Lung (tissue), 11 donors: ENCODE measurements at regions not wholly inside any gene's neighbourhood (a gene's known extent, or its start where the extent isn't known, plus 50 kb on each side); places are given as distances from the start of the nearest gene placed in this dataset.
A peak's percentile ranks its signal among the peaks of the same experiment; 100 is the strongest.

Experiments used
- ATAC-seq: fragments of 200-7000 bp; cut with Tn5 transposase; one replicate; pipeline ENCODE4 v1.9.1; 2020; ENCODE audit warnings: moderate number of reproducible peaks; ENCODE audit not compliant: insufficient read depth, low FRiP score
- DNase-seq, 3 donors: peaks; one replicate each; pipeline ENCODE4 v3.0.0-alpha.2; 2013 to 2017
- H3K27ac ChIP-seq, 2 donors: one replicate each; pipeline ENCODE4 v1.5.1; 2013; ENCODE audit warnings: mild to moderate bottlenecking in 2 of 2, moderate library complexity in 2 of 2, control low read depth in 1 of 2, inconsistent platforms in 1 of 2, low read depth in 1 of 2, low read length in 1 of 2
- H3K27me3 ChIP-seq, 3 donors: one replicate each; pipeline ENCODE4 v1.5.1; 2013; ENCODE audit warnings: low read length in 2 of 3; ENCODE audit not compliant: control insufficient read depth in 3 of 3, insufficient read depth in 3 of 3
- H3K36me3 ChIP-seq, 4 donors: one replicate each; pipeline ENCODE4 v1.5.1; 2013; ENCODE audit warnings: low read length in 4 of 4, mild to moderate bottlenecking in 1 of 4, moderate library complexity in 1 of 4; ENCODE audit not compliant: control insufficient read depth in 4 of 4, insufficient read depth in 4 of 4
- H3K4me1 ChIP-seq, 5 donors: one replicate each; pipeline ENCODE4 v1.5.1; 2013; ENCODE audit warnings: low read length in 5 of 5, mild to moderate bottlenecking in 2 of 5, moderate library complexity in 1 of 5; ENCODE audit not compliant: control insufficient read depth in 5 of 5, insufficient read depth in 5 of 5
- H3K4me3 ChIP-seq: one replicate; pipeline ENCODE4 v1.5.1; 2013; ENCODE audit warnings: mild to moderate bottlenecking, control low read depth, moderate library complexity
- H3K9ac ChIP-seq, 2 donors: one replicate each; pipeline ENCODE4 v1.5.1; 2013; ENCODE audit warnings: low read length in 2 of 2, control low read depth in 1 of 2; ENCODE audit not compliant: insufficient read depth in 1 of 2
- H3K9me3 ChIP-seq, 4 donors: one replicate each; pipeline ENCODE4 v1.5.1; 2013; ENCODE audit warnings: low read length in 3 of 4, mild to moderate bottlenecking in 1 of 4, moderate library complexity in 1 of 4; ENCODE audit not compliant: control insufficient read depth in 4 of 4, insufficient read depth in 3 of 4
- CTCF ChIP-seq: IDR thresholded peaks from 2 replicates; pipeline ENCODE4 v1.5.1; 2012; ENCODE audit warnings: mild to moderate bottlenecking; ENCODE audit errors: control extremely low read depth, extremely low read depth
- WGBS, 2 donors: extraction: QIAGEN DNeasy Blood & Tissue Kit; methylation state at CpG; one replicate each; pipeline ENCODE4 v1.1.7; 2013; 5-methylcytosine and 5-hydroxymethylcytosine counted together
- donor health status: control.
- donor health status: control.
- donor health status: Bipolar disorder and iron deficiency.
- donor health status: healthy.
- donor health status: DM: yes; HTN: yes; CAD: no.

GRCh38 chrX:39808471-39808917, 289.3 kb downstream of the BCOR start:
- DNase-seq (peak; percentile 59 to 80 (median 79)), ATAC-seq (peak; percentile 16)
- Histone ChIP-seq H3K9me3 (peaks cover 0 to 8% (median 0%) of the 10 kb centered on the region in 4 donors), H3K27ac (peak overlapping the region in 1 of 2 donors; percentile 46), H3K4me3 (no peak overlapping the region), H3K4me1 (peaks cover 0 to 12% (median 8%) of the 10 kb centered on the region in 5 donors), H3K36me3 (no peaks in the 10 kb centered on the region), H3K9ac (peak overlapping the region in 1 of 2 donors; percentile 32), H3K27me3 (peaks cover 0 to 6% (median 3%) of the 10 kb centered on the region in 3 donors)
- TF ChIP-seq CTCF: no peak
- WGBS, 2 donors: 35 to 42% methylated on average over 6 to 7 of the region's 7 CpGs

GRCh38 chrX:39809331-39809730, 288.4 kb downstream of the BCOR start:
- H3K4me3 ChIP-seq: no peak overlapping the region
- peaks cover 0 to 17% (median 8%) of the 10 kb centered on the region in 5 donors for H3K4me1 ChIP-seq
- H3K9ac ChIP-seq: no peak overlapping the region
- no peak for TF ChIP-seq CTCF
- H3K36me3 ChIP-seq: no peaks in the 10 kb centered on the region
- WGBS, 2 donors: 53 to 74% methylated on average over 4 of the region's 4 CpGs
- peak overlapping the region in 1 of 2 donors; percentile 46 for H3K27ac ChIP-seq
- H3K9me3 ChIP-seq: peaks cover 0 to 11% (median 0%) of the 10 kb centered on the region in 4 donors
- peaks cover 3 to 6% (median 6%) of the 10 kb centered on the region in 3 donors for H3K27me3 ChIP-seq
- no peak for ATAC-seq
- no peak for DNase-seq

- Histone ChIP-seq H3K27ac (no peak overlapping the region), H3K27me3 (peaks cover 3 to 9% (median 6%) of the 10 kb centered on the region in 3 donors), H3K9me3 (peaks cover 0 to 7% (median 0%) of the 10 kb centered on the region in 4 donors), H3K4me1 (peaks cover 0 to 17% (median 8%) of the 10 kb centered on the region in 5 donors), H3K9ac (no peak overlapping the region), H3K36me3 (no peaks in the 10 kb centered on the region), H3K4me3 (no peak overlapping the region)
- 74 to 100% methylated on average over 2 of the region's 2 CpGs for WGBS, 2 donors
- TF ChIP-seq CTCF: no peak
- no peak for DNase-seq
- no peak for ATAC-seq
These were observed 286.9 kb downstream of the BCOR start for GRCh38 chrX:39810901-39811300.

GRCh38 chrX:39811376-39811775, 286.4 kb downstream of the BCOR start:
- H3K4me1 ChIP-seq: peaks cover 0 to 21% (median 11%) of the 10 kb centered on the region in 5 donors
- H3K36me3 ChIP-seq: no peaks in the 10 kb centered on the region
- H3K27ac ChIP-seq: no peak overlapping the region
- H3K9ac ChIP-seq: no peak overlapping the region
- H3K4me3 ChIP-seq: no peak overlapping the region
- peaks cover 3 to 9% (median 6%) of the 10 kb centered on the region in 3 donors for H3K27me3 ChIP-seq
- ATAC-seq (no peak), DNase-seq (no peak)
- H3K9me3 ChIP-seq: peaks cover 0 to 7% (median 0%) of the 10 kb centered on the region in 4 donors
- no peak for TF ChIP-seq CTCF
- 79 to 98% methylated on average over 8 of the region's 8 CpGs for WGBS, 2 donors
